IgD-negative memory B cell (primary cell): ENCODE measurements at regions not wholly inside any gene's neighbourhood (a gene's known extent, or its start where the extent isn't known, plus 50 kb on each side); places are given as distances from the start of the nearest gene placed in this dataset.

Experiments
- H3K27ac Mint-ChIP-seq, 3 donors: one replicate each; pipeline ENCODE4 v1.8.0; 2020 to 2022; ENCODE audit warnings: mild to moderate bottlenecking in 3 of 3, mixed read lengths in 3 of 3, moderate library complexity in 1 of 3
- H3K27me3 Mint-ChIP-seq: one replicate; pipeline ENCODE4 v1.8.0; 2021; ENCODE audit warnings: mixed read lengths
- H3K36me3 Mint-ChIP-seq: one replicate; pipeline ENCODE4 v1.8.0; 2020; ENCODE audit warnings: mild to moderate bottlenecking, mixed read lengths
- H3K4me1 Mint-ChIP-seq, 3 donors: one replicate each; pipeline ENCODE4 v1.8.0; 2020 to 2022; ENCODE audit warnings: mixed read lengths in 3 of 3, mild to moderate bottlenecking in 1 of 3
- H3K4me3 Mint-ChIP-seq, 4 donors: one replicate each; pipeline ENCODE4 v1.8.0; 2020 to 2022; ENCODE audit warnings: mild to moderate bottlenecking in 4 of 4, mixed read lengths in 4 of 4, moderate library complexity in 3 of 4
- H3K9me3 Mint-ChIP-seq, 3 donors: one replicate each; pipeline ENCODE4 v1.8.0; 2020 to 2021; ENCODE audit warnings: mixed read lengths in 3 of 3, mild to moderate bottlenecking in 1 of 3

DNA sequence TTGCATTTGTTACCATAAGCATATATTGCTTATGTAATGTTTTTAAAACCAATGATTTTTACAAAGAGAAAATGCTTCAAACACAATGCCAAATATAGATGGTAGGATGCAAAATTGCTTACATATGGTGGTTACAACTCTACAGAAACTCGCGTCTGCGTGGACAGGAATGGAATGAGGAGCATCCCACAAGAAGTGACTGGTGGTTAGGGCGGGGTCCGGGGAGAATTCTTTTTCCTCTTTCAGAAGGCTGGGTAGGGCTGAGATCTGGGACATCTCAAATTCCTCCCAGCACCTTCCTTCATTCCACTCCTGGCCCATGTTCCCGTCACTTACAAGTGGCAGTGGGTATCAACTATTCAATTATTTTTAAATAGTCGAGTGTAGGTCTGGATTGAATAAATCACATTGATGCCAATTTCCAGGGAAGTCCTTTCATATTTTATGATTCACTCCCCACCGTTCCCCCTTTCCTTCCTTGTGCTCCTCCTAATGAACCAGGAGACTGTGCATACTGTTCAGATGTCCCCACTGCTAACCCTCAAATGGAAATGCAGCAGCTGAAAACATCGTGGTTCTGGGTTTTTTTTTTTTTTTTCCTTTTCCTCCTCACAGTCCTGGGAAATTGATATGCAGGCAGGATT is 174.5 kb upstream of the POU3F1 start:
- Mint-ChIP-seq H3K27me3 (peaks cover 12% of the 10 kb centered on the region), H3K9me3 (no peaks in the 10 kb centered on the region), H3K36me3 (no peaks in the 10 kb centered on the region), H3K4me1 (peaks cover 0 to 2% (median 0%) of the 10 kb centered on the region in 3 donors), H3K27ac (peak overlapping the region in 1 of 3 donors; percentile 34), H3K4me3 (no peak overlapping the region)

DNA sequence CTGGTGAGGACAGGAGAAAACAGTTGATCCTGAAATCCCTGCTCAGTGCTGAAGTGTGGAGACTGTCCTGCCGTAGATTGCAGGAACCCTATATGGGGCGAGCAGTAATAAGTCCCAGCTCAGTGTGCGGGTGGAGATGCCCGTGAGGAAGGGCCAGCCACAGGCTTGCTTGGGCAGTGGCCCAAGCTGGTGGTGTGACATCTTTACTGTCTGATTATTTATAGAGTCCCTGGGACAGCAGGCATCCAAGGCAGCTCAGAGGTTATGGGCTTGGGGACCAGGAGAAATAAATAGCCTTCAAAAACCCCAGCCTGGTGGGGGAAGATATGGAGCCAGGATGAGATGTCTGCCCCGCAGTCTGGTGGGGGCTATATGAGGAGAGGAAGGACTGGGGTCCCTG is 170.7 kb upstream of the POU3F1 start:
- Mint-ChIP-seq H3K27ac (peak overlapping the region in 1 of 3 donors; percentile 4), H3K9me3 (no peaks in the 10 kb centered on the region), H3K4me1 (peaks cover 0 to 6% (median 2%) of the 10 kb centered on the region in 3 donors), H3K4me3 (no peak overlapping the region), H3K27me3 (peaks cover 20% of the 10 kb centered on the region), H3K36me3 (no peaks in the 10 kb centered on the region)

DNA sequence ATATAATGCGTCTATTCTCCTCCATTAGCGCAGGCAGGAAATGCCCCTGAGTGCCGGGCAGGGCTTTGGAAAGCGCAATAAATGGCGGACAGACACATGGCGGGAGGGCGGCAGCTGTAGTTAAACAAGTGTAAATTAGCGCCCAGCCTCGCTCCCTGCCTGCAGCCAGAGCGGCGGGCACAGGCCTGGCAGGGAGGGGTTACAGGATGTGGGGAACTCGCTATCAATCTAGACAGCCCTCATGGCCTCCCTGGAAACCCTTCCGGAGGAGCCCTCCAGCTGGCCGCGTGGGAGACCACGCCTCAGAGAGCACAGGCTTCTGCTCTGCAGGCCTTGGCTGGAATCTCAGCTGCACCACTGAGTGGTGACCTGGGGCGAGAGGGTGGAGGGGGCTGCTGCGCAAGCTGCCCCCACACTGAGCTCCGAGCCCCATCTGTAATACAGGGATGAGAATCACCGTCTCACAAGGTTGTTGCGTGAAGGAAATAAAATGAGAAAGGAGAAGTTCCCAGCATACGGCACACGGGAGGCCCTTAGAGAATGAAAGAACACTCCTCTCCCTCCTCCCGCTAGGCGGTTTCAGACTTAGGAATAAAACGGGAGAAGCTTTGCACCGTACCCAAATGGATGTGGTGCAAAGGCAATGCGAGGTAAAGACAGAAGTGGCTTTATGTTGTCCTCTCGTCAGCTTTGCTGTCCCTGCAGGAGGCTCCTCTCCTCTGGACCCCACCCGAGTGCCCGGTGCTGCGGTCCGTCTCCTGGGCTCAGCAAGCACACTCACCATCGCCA is 167.2 kb upstream of the POU3F1 start:
- Mint-ChIP-seq H3K27ac (no peak overlapping the region), H3K36me3 (no peaks in the 10 kb centered on the region), H3K9me3 (no peaks in the 10 kb centered on the region), H3K27me3 (peaks cover 16% of the 10 kb centered on the region), H3K4me3 (peak overlapping the region in 2 of 4 donors; percentile 2 to 84), H3K4me1 (peaks cover 2 to 10% (median 4%) of the 10 kb centered on the region in 3 donors)

DNA sequence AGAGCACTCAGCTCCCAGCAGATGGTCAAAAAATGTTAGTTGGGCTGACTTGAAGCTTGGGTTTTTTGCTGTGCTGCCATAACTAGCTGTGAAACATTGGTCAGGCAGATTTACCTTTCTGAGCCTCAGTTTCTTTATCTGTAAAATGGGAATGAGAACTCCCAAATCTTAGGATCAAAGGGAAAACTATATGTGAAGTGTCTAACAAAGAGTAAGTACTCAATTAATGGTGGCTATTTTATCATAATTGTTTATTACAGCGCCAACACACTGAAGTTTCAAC is 164.2 kb upstream of the POU3F1 start:
- no peak overlapping the region for H3K4me3 Mint-ChIP-seq
- H3K27me3 Mint-ChIP-seq, result peaks cover 8% of the 10 kb centered on the region
- H3K27ac Mint-ChIP-seq, result no peak overlapping the region
- H3K4me1 Mint-ChIP-seq, result peaks cover 0 to 10% (median 4%) of the 10 kb centered on the region in 3 donors
- no peaks in the 10 kb centered on the region for H3K36me3 Mint-ChIP-seq
- H3K9me3 Mint-ChIP-seq, result peaks cover 0 to 2% (median 0%) of the 10 kb centered on the region in 3 donors

DNA sequence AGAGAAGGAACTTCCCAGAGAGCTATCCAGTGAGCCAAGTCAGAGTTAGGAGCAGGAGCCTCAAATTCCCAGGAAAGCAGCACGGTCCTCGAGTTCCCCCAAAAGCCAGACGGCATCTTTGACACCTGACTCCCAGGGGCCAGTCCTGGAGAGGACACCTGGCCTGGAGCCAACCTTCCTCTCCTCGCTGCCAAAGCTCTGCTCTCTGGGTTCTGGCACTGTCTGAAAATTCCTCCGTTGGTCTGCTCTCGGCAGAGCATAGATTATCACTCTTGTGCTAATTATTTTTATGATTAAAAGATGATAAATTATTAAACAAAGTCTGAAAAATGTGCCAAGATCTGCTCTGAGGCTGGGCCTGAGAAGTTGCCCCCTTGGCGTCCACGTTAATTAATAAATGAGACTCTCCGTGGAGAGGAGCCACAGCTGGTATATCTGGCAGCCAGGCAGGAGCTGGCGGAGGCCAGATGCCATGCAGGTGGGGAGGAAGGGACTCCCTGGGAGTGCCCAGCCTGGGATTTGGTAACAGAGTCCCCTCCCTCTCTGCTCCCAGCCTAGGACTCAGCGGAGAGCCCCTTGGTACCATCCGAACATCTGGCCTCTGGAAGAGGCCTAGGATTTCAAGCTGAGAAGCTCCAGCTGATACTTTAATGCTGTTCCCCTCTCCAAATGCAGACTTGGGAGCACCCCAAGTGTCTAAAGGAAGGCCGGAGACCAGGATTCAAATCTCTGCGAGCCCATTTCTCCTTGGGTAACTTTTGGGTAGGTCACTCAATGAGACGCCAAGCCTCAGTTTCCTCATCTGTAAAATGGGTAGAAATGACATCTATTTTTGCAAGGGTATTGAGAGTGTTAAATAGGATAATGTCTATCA is 163.7 kb upstream of the POU3F1 start:
- Mint-ChIP-seq H3K27me3 (peaks cover 8% of the 10 kb centered on the region), H3K9me3 (peaks cover 0 to 2% (median 0%) of the 10 kb centered on the region in 3 donors), H3K4me1 (peaks cover 0 to 9% (median 4%) of the 10 kb centered on the region in 3 donors), H3K27ac (no peak overlapping the region), H3K36me3 (no peaks in the 10 kb centered on the region), H3K4me3 (no peak overlapping the region)

DNA sequence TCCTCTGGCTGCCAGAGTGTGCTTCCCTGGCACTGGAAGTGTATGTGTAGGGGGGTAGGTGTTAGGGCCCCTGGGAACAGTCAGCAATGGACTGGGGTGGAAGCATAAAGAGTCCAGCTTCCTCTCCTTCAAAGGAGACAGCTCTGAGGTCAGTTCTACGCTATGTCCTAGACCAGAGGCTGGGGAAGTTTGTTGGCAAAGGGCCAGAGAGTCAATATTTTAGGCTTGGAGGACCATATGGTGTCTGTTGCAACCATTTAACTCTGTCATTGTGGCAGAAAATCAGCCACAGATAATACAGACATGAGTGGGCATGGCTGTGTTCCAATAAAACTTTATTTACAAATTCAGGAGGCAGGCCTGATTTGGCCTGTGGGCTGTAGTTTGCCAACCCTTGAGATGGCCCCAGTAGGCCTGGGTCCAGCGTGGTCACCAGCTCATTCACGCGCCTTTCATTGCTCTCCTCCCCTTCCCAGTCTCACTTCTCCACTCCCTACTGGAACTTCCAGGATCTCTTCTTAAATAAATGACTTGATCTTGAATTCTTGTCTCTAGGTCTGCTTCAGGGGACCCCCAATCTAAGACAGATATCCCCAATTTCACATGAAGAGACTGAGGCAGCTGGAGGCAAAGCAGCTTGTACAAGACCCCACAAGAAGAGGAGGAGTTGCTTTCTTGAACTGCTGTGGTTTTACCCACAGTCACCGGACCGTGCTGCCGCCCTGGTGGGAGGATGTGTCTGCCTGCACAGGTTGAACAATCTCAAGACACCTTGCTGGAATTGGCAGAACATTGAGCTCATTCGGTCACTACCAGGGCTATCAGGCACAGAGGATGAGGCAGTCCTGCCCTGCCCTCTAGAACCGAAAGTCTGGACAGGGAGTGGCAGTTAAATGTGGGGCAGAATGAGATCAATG is 162.4 kb upstream of the POU3F1 start:
- H3K9me3 Mint-ChIP-seq, result peaks cover 0 to 2% (median 0%) of the 10 kb centered on the region in 3 donors
- no peaks in the 10 kb centered on the region for H3K36me3 Mint-ChIP-seq
- no peak overlapping the region for H3K27ac Mint-ChIP-seq
- H3K4me1 Mint-ChIP-seq, result peaks cover 0 to 5% (median 4%) of the 10 kb centered on the region in 3 donors
- peaks cover 4% of the 10 kb centered on the region for H3K27me3 Mint-ChIP-seq
- no peak overlapping the region for H3K4me3 Mint-ChIP-seq

DNA sequence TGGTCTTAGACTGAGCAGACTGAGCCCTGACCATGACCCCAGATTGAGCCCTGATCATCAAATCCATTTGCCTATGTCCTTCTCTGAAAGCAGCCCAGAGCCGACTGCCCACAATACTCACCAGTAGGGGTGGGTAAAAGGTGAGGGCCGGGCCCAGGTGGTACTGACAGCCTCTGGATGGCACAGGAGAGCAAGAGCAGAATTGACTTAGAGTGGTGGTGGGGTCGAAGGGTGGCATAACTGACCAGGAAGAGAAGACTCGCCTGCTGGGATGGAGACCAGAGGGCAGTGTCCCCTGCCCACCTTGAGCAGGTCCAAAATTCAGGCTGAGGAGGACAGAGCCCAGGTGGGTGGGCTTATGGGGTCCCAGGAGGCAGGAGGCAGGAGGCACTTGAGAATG is 161.3 kb upstream of the POU3F1 start:
- H3K4me1 Mint-ChIP-seq, result peaks cover 0 to 4% (median 4%) of the 10 kb centered on the region in 3 donors

DNA sequence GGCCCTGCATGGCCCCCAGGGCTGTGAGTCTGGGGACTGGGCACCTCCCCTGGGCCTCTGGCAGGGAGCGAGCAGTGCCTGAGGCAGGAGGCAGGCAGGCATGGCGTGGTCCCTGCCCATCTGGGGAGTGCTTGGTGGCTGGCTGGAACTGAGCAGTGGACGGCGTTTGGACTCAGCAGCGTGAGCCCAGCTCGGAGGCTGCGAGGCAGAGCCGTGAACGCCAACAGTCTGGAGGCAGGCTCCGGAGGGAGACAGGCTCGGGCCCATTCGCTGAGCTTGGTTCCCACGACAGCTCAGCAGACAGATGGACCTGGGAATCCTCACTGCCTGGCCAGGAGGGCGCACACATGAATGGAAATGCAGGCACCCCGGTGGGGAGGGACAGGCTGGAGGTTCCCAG is 160.7 kb upstream of the POU3F1 start:
- H3K36me3 Mint-ChIP-seq, result no peaks in the 10 kb centered on the region
- peaks cover 0 to 2% (median 0%) of the 10 kb centered on the region in 3 donors for H3K9me3 Mint-ChIP-seq
- no peaks in the 10 kb centered on the region for H3K27me3 Mint-ChIP-seq
- H3K4me1 Mint-ChIP-seq, result peaks cover 0 to 4% (median 4%) of the 10 kb centered on the region in 3 donors
- no peak overlapping the region for H3K4me3 Mint-ChIP-seq
- H3K27ac Mint-ChIP-seq, result no peak overlapping the region

More for the DNA sequence above, 161.3 kb upstream of the POU3F1 start:
- H3K27ac Mint-ChIP-seq, result no peak overlapping the region
- peaks cover 0 to 2% (median 0%) of the 10 kb centered on the region in 3 donors for H3K9me3 Mint-ChIP-seq
- H3K4me3 Mint-ChIP-seq, result no peak overlapping the region
- H3K36me3 Mint-ChIP-seq, result no peaks in the 10 kb centered on the region
- no peaks in the 10 kb centered on the region for H3K27me3 Mint-ChIP-seq

DNA sequence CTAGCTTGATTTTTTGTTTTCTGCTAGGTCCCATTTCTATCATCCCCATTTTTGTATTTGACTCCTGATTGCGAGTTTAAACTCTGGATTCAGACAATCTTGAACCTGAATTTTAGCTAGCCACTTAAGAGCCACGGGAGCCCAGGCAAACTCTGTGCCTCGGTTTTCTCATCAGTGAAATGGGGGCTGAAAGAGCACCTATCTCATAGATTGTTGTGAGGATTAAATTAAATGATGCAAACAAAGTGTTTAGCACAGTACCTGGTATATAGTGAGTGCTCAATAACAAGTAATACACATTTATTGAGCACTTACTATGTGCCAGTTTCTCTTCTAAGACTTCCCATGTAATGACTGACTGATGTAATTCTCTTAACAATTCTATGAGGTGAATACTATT is 158.1 kb upstream of the POU3F1 start:
- H3K27me3 Mint-ChIP-seq, result no peaks in the 10 kb centered on the region
- no peak overlapping the region for H3K27ac Mint-ChIP-seq
- no peak overlapping the region for H3K4me3 Mint-ChIP-seq
- peaks cover 1 to 5% (median 1%) of the 10 kb centered on the region in 3 donors for H3K9me3 Mint-ChIP-seq
- peaks cover 0 to 4% (median 4%) of the 10 kb centered on the region in 3 donors for H3K4me1 Mint-ChIP-seq
- H3K36me3 Mint-ChIP-seq, result peaks cover 4% of the 10 kb centered on the region

DNA sequence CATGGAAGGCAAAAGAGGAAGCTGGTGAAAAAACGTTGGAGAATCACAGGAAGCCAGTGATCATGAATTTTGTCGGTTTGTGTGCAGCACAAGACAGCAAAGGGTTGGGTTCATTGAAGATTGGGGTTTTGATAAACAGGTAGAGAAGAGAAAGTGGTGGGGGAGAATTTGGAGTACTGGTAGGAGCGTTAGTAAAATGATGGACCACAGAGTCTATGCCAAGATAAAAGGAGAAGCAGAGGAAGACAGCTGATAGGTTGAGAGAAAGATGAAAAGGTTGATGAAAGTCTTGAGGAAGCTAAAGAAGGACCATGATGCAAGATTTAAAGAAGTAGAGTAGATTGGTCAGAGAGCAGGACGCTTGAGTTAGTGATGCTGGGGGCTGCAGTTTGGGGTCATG is 156.8 kb upstream of the POU3F1 start:
- H3K9me3 Mint-ChIP-seq, result peaks cover 3 to 5% (median 4%) of the 10 kb centered on the region in 3 donors

DNA sequence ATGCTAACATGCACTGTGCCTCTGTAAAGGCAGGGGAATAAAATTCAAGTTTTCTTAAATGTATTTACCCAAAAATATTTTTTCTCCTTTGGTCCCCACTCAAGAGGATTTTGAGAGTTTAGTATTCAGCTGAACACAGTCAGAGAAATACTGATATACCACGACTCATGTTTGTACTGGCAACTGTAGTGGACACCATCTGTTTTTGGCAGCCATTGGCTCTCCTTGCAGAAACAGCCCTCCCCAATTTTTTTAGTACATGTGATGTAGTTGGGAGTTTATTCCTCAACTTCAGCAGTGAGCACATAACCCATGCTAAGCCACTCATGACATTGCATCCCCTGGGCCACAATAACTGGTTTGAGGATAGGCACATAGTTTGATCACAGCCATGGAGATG is 154.8 kb upstream of the POU3F1 start:
- peaks cover 3 to 4% (median 3%) of the 10 kb centered on the region in 3 donors for H3K9me3 Mint-ChIP-seq
- H3K27me3 Mint-ChIP-seq, result peaks cover 3% of the 10 kb centered on the region
- no peaks in the 10 kb centered on the region for H3K4me1 Mint-ChIP-seq
- no peak overlapping the region for H3K4me3 Mint-ChIP-seq
- H3K27ac Mint-ChIP-seq, result no peak overlapping the region
- H3K36me3 Mint-ChIP-seq, result peaks cover 4% of the 10 kb centered on the region

More for the DNA sequence above, 156.8 kb upstream of the POU3F1 start:
- Mint-ChIP-seq H3K27me3 (peaks cover 1% of the 10 kb centered on the region), H3K27ac (no peak overlapping the region), H3K4me1 (no peaks in the 10 kb centered on the region), H3K36me3 (peaks cover 4% of the 10 kb centered on the region), H3K4me3 (no peak overlapping the region)

DNA sequence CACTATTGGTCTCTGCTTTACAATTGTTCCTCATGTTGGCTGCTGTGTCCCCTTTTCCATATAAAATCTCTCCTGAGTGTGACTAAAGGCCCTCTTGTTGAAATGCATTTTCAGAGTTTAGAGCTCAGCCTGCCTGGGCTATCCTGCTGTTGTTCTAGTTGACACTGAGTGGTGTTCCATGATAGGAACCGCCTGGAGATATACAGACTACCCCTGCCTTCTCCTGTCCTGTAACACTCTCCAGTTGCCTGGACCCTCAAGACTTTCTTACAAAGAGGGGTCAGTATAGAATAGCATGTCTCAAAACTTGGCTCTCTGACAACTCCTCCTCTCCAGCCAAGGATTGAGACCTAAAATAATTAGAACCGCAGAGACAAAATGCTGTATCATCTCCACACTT is 152.0 kb upstream of the POU3F1 start:
- Mint-ChIP-seq H3K4me1 (no peaks in the 10 kb centered on the region), H3K9me3 (peaks cover 3 to 4% (median 3%) of the 10 kb centered on the region in 3 donors), H3K36me3 (peaks cover 4% of the 10 kb centered on the region), H3K27ac (no peak overlapping the region), H3K4me3 (no peak overlapping the region), H3K27me3 (peaks cover 3% of the 10 kb centered on the region)

DNA sequence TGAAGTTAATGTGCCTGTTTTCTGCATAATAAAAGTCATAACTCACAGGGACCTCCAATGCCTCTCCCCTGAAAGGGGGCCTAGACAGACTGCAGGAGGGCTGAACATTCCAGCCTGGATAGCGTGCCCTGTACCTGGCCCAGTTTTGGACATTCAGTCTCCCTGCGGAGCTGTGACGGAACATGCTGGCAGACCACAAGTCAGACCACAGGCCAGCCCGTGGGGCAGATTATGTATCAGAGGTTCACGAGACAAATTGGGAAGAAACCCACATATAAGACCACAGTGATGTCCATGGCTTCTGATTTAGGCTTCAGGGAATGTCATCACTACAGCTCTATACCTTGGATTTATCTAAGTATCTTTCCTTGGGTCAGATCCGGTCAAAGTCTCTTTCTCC is 151.5 kb upstream of the POU3F1 start:
- H3K27me3 Mint-ChIP-seq, result peaks cover 3% of the 10 kb centered on the region
- peaks cover 4% of the 10 kb centered on the region for H3K36me3 Mint-ChIP-seq
- no peak overlapping the region for H3K4me3 Mint-ChIP-seq
- no peak overlapping the region for H3K27ac Mint-ChIP-seq
- H3K4me1 Mint-ChIP-seq, result no peaks in the 10 kb centered on the region
- peaks cover 3 to 4% (median 3%) of the 10 kb centered on the region in 3 donors for H3K9me3 Mint-ChIP-seq
